ENCODE measurements at regions not wholly inside any gene's neighbourhood (a gene's known extent, or its start where the extent isn't known, plus 50 kb on each side); places are given as distances from the start of the nearest gene placed in this dataset.

GRCh38 chr7:155878674-155879073 lies 66.4 kb upstream of the SHH start:
- TF ChIP-seq CTCF (IDR thresholded peaks at IDR 0.05) (no peak), POLR2A (IDR thresholded peaks at IDR 0.05) (no peak)

All from thyroid gland (tissue), 4 donors.